Suprapubic skin (tissue), 4 donors: ENCODE measurements at regions not wholly inside any gene's neighbourhood (a gene's known extent, or its start where the extent isn't known, plus 50 kb on each side); places are given as distances from the start of the nearest gene placed in this dataset.

Source experiments
- EP300 ChIP-seq: sonication (generic); formaldehyde crosslinking; IDR thresholded peaks from one replicate; pipeline ENCODE4 v1.6.1; 2017; ENCODE audit warnings: antibody characterized with exemption
- POLR2A ChIP-seq, 2 donors: fragments of 450-650 bp; IDR thresholded peaks; one replicate each; pipeline ENCODE4 v1.6.1; 2017; ENCODE audit warnings: antibody characterized with exemption in 2 of 2, mild to moderate bottlenecking in 2 of 2, moderate library complexity in 2 of 2
- POLR2AphosphoS5 ChIP-seq, 3 donors: sonication (generic); formaldehyde crosslinking; IDR thresholded peaks; one replicate each; pipeline ENCODE4 v1.6.1; 2017; ENCODE audit warnings: antibody characterized with exemption in 3 of 3
- TF ChIP-seq, protein P1 (sequence below), 2 donors: fragments of 200-600 bp in 1 of 2; fragments of 450-650 bp in 1 of 2; sonication (generic) in 1 of 2; IDR thresholded peaks; one replicate each; pipeline ENCODE4 v1.5.1; 2016 to 2019; ENCODE audit warnings: antibody characterized with exemption in 2 of 2, mild to moderate bottlenecking in 1 of 2, moderate library complexity in 1 of 2

DNA sequence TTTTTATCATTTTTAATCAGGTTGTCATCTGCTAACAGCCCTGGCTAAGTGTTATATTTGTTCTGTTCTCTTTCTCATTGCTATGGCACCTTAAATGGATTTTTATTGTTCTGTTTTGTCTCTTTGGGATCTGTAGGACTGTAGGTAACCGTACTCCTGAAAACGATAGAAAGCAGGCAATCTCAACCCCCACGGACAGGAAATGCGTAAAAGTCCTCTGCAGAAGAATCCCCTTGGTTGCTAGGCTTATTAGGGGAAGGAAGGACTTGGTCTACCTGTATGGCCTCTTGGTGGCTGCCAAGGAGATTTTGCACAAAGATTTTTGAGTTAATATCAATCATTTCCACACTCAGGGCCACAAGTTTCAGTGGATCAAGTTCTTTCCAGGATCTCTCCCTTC lies 571.9 kb upstream of the ZNF385D start:
- TF ChIP-seq EP300: no peak
- no peak for TF ChIP-seq POLR2A (IDR thresholded peaks at IDR 0.05)
- TF ChIP-seq, protein P1, sequence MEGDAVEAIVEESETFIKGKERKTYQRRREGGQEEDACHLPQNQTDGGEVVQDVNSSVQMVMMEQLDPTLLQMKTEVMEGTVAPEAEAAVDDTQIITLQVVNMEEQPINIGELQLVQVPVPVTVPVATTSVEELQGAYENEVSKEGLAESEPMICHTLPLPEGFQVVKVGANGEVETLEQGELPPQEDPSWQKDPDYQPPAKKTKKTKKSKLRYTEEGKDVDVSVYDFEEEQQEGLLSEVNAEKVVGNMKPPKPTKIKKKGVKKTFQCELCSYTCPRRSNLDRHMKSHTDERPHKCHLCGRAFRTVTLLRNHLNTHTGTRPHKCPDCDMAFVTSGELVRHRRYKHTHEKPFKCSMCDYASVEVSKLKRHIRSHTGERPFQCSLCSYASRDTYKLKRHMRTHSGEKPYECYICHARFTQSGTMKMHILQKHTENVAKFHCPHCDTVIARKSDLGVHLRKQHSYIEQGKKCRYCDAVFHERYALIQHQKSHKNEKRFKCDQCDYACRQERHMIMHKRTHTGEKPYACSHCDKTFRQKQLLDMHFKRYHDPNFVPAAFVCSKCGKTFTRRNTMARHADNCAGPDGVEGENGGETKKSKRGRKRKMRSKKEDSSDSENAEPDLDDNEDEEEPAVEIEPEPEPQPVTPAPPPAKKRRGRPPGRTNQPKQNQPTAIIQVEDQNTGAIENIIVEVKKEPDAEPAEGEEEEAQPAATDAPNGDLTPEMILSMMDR (IDR thresholded peaks at IDR 0.05): no peak
- TF ChIP-seq POLR2AphosphoS5 (IDR thresholded peaks at IDR 0.05): no peak
